ENCODE measurements at regions not wholly inside any gene's neighbourhood (a gene's known extent, or its start where the extent isn't known, plus 50 kb on each side); places are given as distances from the start of the nearest gene placed in this dataset.

GRCh38 chr3:163213838-163214237, 1717.2 kb downstream of the OTOL1 start:
- TF ChIP-seq ZNF70 (CRISPR knock-in tag; IDR thresholded peaks at IDR 0.05): no peak
- TF ChIP-seq PATZ1 (CRISPR knock-in tag; IDR thresholded peaks at IDR 0.05; ENCODE audit: borderline replicate concordance): no peak
- TF ChIP-seq ESRRG (CRISPR knock-in tag; IDR thresholded peaks at IDR 0.05): no peak
- TF ChIP-seq ZC3H10 (CRISPR knock-in tag; IDR thresholded peaks at IDR 0.05): no peak
- TF ChIP-seq OSR1 (CRISPR knock-in tag; IDR thresholded peaks at IDR 0.05): no peak
- TF ChIP-seq ZNF565 (CRISPR knock-in tag; conservative IDR thresholded peaks at IDR 0.05; ENCODE audit: low read depth): no peak
- no peak for TF ChIP-seq BACH2 (CRISPR knock-in tag; IDR thresholded peaks at IDR 0.05; ENCODE audit: borderline replicate concordance)
- TF ChIP-seq ARNTL (CRISPR knock-in tag; IDR thresholded peaks at IDR 0.05; ENCODE audit: borderline replicate concordance, low read depth): no peak
- TF ChIP-seq ISL1 (CRISPR knock-in tag; IDR thresholded peaks at IDR 0.05): no peak
- TF ChIP-seq ZNF8 (CRISPR knock-in tag; IDR thresholded peaks at IDR 0.05): no peak
- TF ChIP-seq TOX (CRISPR knock-in tag; IDR thresholded peaks at IDR 0.05; ENCODE audit: borderline replicate concordance): no peak
- no peak for TF ChIP-seq RARB (CRISPR knock-in tag; IDR thresholded peaks at IDR 0.05)
